PFSK-1 (cell line): ENCODE measurements at regions not wholly inside any gene's neighbourhood (a gene's known extent, or its start where the extent isn't known, plus 50 kb on each side); places are given as distances from the start of the nearest gene placed in this dataset.

ENCODE experiments used
- POLR2AphosphoS5 ChIP-seq: IDR thresholded peaks from 2 replicates; pipeline ENCODE4 v1.6.1; 2012; ENCODE audit warnings: low read depth, mild to moderate bottlenecking, control low read depth, low read length, moderate library complexity
- REST ChIP-seq, 2 experiments: IDR thresholded peaks; 2 replicates each; pipeline versions ENCODE4 v1.6.1 to v1.8.0; 2011 to 2012; ENCODE audit warnings: low read depth in 2 of 2, low read length in 2 of 2, control low read depth in 1 of 2, inconsistent platforms in 1 of 2, mild to moderate bottlenecking in 1 of 2, moderate library complexity in 1 of 2; ENCODE audit not compliant: insufficient read depth in 1 of 2
- TAF1 ChIP-seq: IDR thresholded peaks from 2 replicates; pipeline ENCODE4 v1.6.1; 2012; ENCODE audit warnings: low read length, control low read depth, borderline replicate concordance; ENCODE audit not compliant: insufficient read depth

- no peak for TF ChIP-seq REST (IDR thresholded peaks at IDR 0.05; ENCODE audit: insufficient read depth in 1 of 2, low read depth in 2 of 2, low read length in 2 of 2)
- TF ChIP-seq POLR2AphosphoS5: no peak
- TF ChIP-seq TAF1: no peak
Measured at GRCh38 chr2:82576656-82577055, 1882.4 kb downstream of the SUCLG1 start.
